ENCODE measurements at regions not wholly inside any gene's neighbourhood (a gene's known extent, or its start where the extent isn't known, plus 50 kb on each side); places are given as distances from the start of the nearest gene placed in this dataset.
"Not testable (repeated sequence)": the region's sequence is repeated elsewhere in the genome, so short reads cannot be mapped to it uniquely, and the experiment has no call there.

- no peak for DNase-seq
Observed at GRCh38 chr2:160816916-160817499, 323.4 kb upstream of the RBMS1 start.

GRCh38 chr2:160820691-160821090, 327.1 kb upstream of the RBMS1 start:
- no peak for DNase-seq

GRCh38 chr2:160822006-160822405, 328.4 kb upstream of the RBMS1 start:
- no peak for DNase-seq

- DNase-seq = no peak
Observed at GRCh38 chr2:160825433-160825832, 331.8 kb upstream of the RBMS1 start.

GRCh38 chr2:160826496-160826895, 332.9 kb upstream of the RBMS1 start:
- DNase-seq = no peak

GRCh38 chr2:160828076-160828475, 332.2 kb upstream of the TANK start:
- no peak for DNase-seq

- not testable (repeated sequence) for DNase-seq
Observed at GRCh38 chr2:160832381-160832780, 327.8 kb upstream of the TANK start.

DNA sequence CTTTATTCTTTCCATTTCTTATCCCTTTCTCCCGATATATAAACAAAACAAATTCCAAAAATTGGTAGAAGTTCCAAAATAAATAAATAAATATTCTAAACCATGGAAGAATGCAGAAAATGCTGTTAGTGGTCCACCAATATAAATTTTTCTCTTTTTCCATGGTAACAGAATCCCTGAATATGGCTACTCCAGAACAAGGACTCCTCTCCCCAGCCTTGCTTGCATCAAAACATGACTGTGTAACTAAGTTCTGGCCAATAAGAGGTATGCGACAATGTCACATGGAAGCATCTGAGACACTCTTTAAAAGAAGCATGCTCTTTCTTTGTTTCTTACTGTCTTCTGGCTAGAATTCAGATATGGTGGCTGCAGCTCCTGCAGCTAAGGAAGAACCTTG, 325.1 kb upstream of the TANK start:
- no peak for DNase-seq

DNA sequence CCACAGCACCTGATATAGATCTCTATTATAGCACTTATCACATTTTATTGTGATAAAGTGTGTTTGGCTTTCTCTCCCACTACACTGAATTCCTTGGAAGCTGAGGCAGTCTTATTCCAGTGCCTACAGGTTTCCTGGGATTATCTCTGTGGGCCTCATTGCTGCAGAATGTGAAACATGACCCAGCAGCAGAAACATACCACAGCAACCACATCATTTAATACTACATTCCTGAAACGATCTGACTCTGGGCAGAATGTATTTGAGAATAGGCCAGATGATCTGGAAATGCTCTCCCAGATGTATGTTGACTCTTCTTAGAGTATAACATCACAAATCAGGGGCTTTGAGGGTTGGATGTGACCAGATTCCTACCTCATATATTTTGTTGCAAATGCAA, 323.5 kb upstream of the TANK start:
- DNase-seq = no peak

DNA sequence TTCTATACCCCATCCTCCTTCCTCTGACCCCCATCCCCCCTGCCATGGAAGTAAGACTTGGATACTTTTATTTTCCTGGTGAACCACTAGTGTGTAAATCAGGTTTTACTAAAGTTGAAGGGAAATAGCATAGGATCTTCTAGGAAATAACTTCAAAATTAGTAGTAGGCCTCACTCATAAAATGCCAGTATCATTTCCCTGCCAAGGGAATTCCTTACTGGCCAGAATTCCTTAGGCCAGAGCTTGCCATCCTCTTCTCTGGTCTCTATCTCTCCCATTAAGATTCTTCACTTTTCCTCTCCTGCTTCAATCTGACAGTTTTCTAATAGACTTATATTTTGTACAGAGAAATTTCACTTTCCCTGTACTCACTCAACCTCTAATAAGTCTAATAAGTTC, 322.8 kb upstream of the TANK start:
- no peak for DNase-seq

- DNase-seq = no peak
Observed at GRCh38 chr2:160838147-160838546, 322.1 kb upstream of the TANK start.

GRCh38 chr2:160838691-160839090, 321.5 kb upstream of the TANK start:
- no peak for DNase-seq

GRCh38 chr2:160842286-160842685, 317.9 kb upstream of the TANK start:
- DNase-seq = no peak

GRCh38 chr2:160859096-160859495, 301.1 kb upstream of the TANK start:
- DNase-seq = no peak

- DNase-seq = no peak
Observed at GRCh38 chr2:160862226-160862625, 298.0 kb upstream of the TANK start.

- DNase-seq = no peak
Observed at GRCh38 chr2:160868891-160869290, 291.3 kb upstream of the TANK start.

- DNase-seq = no peak
Observed at GRCh38 chr2:160869411-160869810, 290.8 kb upstream of the TANK start.

DNA sequence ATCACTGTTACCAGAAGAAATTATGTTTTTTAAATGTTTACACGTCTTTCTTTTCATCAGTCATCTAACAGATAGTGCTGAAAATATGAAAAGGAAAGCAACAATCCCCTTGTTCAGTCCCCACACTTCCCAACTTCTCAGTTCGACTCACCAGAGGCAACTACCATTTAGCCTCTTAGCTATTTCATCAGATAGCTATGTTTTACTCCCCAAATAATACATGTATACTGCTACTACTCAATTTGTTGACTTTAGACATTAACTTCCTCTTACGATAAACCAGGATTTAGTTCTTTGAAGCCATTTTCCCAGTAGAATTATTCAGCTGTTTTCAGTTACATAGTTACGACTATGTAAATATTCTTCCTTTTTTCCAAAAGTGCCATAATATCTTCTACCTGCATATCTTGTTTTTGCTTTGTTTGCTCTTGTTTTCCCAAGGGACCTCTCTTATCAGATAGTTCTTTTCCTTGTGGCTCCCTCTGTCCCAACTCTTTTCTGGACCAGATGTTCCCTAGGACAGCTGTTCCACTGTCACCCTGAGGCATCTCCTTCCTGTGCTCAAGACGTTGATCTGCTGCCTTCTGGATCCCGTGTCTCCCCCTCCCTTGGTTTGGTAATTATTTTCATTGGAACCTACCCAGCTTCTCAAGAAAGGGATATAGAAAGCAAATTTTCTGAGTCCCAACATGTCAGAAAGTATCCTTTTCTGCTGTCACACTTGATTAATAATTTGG, 289.3 kb upstream of the TANK start:
- DNase-seq = no peak

DNA sequence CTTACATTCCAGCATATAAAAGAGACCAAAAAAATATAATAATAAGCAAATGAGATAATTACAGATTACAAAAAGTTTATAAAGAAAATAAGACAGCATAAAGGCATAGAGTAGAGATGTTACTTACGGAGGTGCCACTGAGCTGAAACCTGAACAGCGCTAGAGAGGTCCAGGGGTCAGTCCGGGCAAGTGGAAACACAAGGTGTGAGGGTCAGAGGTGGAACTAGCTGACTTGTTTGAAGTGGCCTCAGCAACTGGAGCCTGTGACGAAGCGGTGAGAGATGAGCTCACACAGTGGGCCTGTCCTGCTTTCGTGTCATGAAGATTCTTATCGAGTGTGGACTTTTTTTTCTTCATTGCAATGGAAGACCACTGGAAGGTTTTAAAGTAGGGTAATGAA, 288.3 kb upstream of the TANK start:
- DNase-seq = no peak

- DNase-seq = no peak
Observed at GRCh38 chr2:160876029-160876428, 284.2 kb upstream of the TANK start.

DNA sequence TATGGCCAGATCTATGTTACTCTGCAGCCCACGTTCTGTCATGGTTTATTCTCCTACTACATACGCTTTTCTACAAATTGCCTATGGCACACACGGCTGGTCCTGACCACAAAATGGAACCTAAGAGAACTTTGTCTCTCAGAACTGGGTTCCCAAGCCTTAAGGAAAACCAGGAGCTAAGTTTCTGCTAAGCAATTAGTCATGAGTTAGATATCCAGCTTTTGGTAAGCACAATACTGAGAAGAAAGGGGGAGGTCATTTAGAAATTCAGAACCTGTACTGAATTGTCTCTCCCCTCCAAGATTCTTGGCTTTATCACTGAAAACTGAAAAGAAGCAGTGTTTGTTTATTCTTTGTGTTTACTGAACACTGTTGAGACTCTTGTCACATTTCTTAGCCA, 283.5 kb upstream of the TANK start:
- no peak for DNase-seq

- no peak for DNase-seq
Observed at GRCh38 chr2:160878618-160879017, 281.6 kb upstream of the TANK start.

- no peak for DNase-seq
Observed at GRCh38 chr2:160882906-160883305, 277.3 kb upstream of the TANK start.

GRCh38 chr2:160884056-160884455, 276.2 kb upstream of the TANK start:
- DNase-seq = no peak

All from activated CD4-positive, alpha-beta T cell treated with anti-CD3 and anti-CD28 coated beads, Interleukin-2, amount 50 U/mL, for 4 hours (primary cell).